HepG2 (cell line): ENCODE measurements at regions not wholly inside any gene's neighbourhood (a gene's known extent, or its start where the extent isn't known, plus 50 kb on each side); places are given as distances from the start of the nearest gene placed in this dataset.

Experiments
- ATAC-seq: fragments of 200-7000 bp; cut with Tn5 transposase; 3 replicates; pipeline ENCODE4 v1.9.1; 2020; ENCODE audit warnings: mild to moderate bottlenecking, moderate library complexity
- BruUV-seq: library from RNA; stranded (reverse); fragments of 400-500 nt; replicated peaks from 2 replicates; lab custom pipeline; 2021; lab: Mats Ljungman, UMichigan
- CTCF ChIA-PET: fragments of 300-600 bp; formaldehyde crosslinking; extraction: SDS; loops from one replicate; lab custom pipeline; 2021; ENCODE audit warnings: low total read pairs, inconsistent platforms, low intra/inter-chr PET ratio; lab: Yijun Ruan, JAX
- POLR2A ChIA-PET: fragments of 350-600 bp; sonication (Branson Sonifier 250); formaldehyde crosslinking; loops from one replicate; lab custom pipeline; 2020; ENCODE audit warnings: antibody characterized with exemption, inconsistent platforms; lab: Yijun Ruan, JAX
- DNase-seq: peaks from one replicate; pipeline ENCODE4 v3.0.0-alpha.2; 2015; ENCODE audit warnings: low spot score
- FAIRE-seq: peaks from 3 replicates; lab custom pipeline; 2011; peaks lifted over from hg19 to GRCh38; lab: Jason Lieb, UNC
- H2AFZ ChIP-seq: one replicate; pipeline ENCODE4 v1.6.1; 2011; ENCODE audit warnings: low read length, inconsistent platforms
- H3K27ac ChIP-seq: fragments of 300-600 bp; 3 replicates; pipeline ENCODE4 v1.8.0; 2011; ENCODE audit warnings: mixed run types, mild to moderate bottlenecking, mixed read lengths, low read length, inconsistent platforms; ENCODE audit not compliant: insufficient read depth; ENCODE audit errors: extremely low read length
- H3K27me3 ChIP-seq, 2 experiments: fragments of 200-600 bp in 1 of 2; 2 replicates in 1 of 2; 3 replicates in 1 of 2; pipeline versions ENCODE4 v1.6.0 to v1.8.0; 2011; ENCODE audit warnings: low read length in 2 of 2, mild to moderate bottlenecking in 2 of 2, moderate library complexity in 2 of 2, inconsistent platforms in 1 of 2; ENCODE audit not compliant: insufficient read depth in 2 of 2, control insufficient read depth in 1 of 2
- H3K36me3 ChIP-seq, 2 experiments: fragments of 200-600 bp in 1 of 2; replicated peaks in 1 of 2; 2 replicates in 1 of 2; 3 replicates in 1 of 2; pipeline versions ENCODE4 v1.5.1 to v1.8.0; 2011; ENCODE audit warnings: low read length in 2 of 2, inconsistent platforms in 1 of 2; ENCODE audit not compliant: insufficient read depth in 2 of 2, control insufficient read depth in 1 of 2
- H3K4me1 ChIP-seq: 2 replicates; pipeline ENCODE4 v1.5.1; 2012; ENCODE audit warnings: low read length, inconsistent platforms; ENCODE audit not compliant: insufficient read depth
- H3K4me2 ChIP-seq: 2 replicates; pipeline ENCODE4 v1.6.0; 2011; ENCODE audit warnings: low read depth, low read length, inconsistent platforms
- H3K4me3 ChIP-seq, 3 experiments: fragments of 200-600 bp in 1 of 3; sonication (generic), shearing (Covaris generic) in 1 of 3; replicated peaks in 1 of 3; 2 replicates each; pipeline ENCODE4 v1.5.1; 2011 to 2016; ENCODE audit warnings: low read length in 3 of 3, inconsistent platforms in 2 of 3, low read depth in 2 of 3, mild to moderate bottlenecking in 2 of 3, control low read depth in 1 of 3, mixed read lengths in 1 of 3; ENCODE audit not compliant: insufficient read depth in 1 of 3
- H3K79me2 ChIP-seq: one replicate; pipeline ENCODE4 v1.6.1; 2011; ENCODE audit warnings: low read length, inconsistent platforms; ENCODE audit not compliant: insufficient read depth
- H3K9ac ChIP-seq: 2 replicates; pipeline ENCODE4 v1.6.0; 2011; ENCODE audit warnings: mild to moderate bottlenecking, low read depth, low read length, inconsistent platforms; ENCODE audit not compliant: insufficient read depth
- H3K9me3 ChIP-seq: 2 replicates; pipeline ENCODE4 v1.5.1; 2012; ENCODE audit warnings: mild to moderate bottlenecking, low read length
- H4K20me1 ChIP-seq: 2 replicates; pipeline ENCODE4 v1.6.0; 2011; ENCODE audit warnings: inconsistent platforms, mild to moderate bottlenecking, low read length, moderate library complexity; ENCODE audit not compliant: insufficient read depth
- CREM ChIP-seq, 2 experiments: sonication (generic) in 1 of 2; formaldehyde crosslinking in 1 of 2; IDR thresholded peaks; 2 replicates each; pipeline versions ENCODE4 v1.4.0 to v1.6.1; 2016 to 2020; ENCODE audit warnings: antibody characterized with exemption in 1 of 2, mild to moderate bottlenecking in 1 of 2, missing genetic modification reagents in 1 of 2
- FOXJ3 ChIP-seq: sonication (generic); formaldehyde crosslinking; IDR thresholded peaks from 2 replicates; pipeline ENCODE4 v1.4.0; 2020; ENCODE audit warnings: missing genetic modification reagents, mild to moderate bottlenecking, borderline replicate concordance
- GMEB1 ChIP-seq: sonication (generic); formaldehyde crosslinking; IDR thresholded peaks from 2 replicates; pipeline ENCODE4 v1.5.1; 2020; ENCODE audit warnings: missing genetic modification reagents, mild to moderate bottlenecking, borderline replicate concordance
- KLF16 ChIP-seq, 2 experiments: sonication (generic) in 1 of 2; formaldehyde crosslinking in 1 of 2; IDR thresholded peaks; 2 replicates each; pipeline versions ENCODE4 v1.6.1 to v1.8.0; 2016 to 2023; ENCODE audit warnings: missing genetic modification reagents in 2 of 2, missing compliant biosample characterization in 1 of 2
- MIER2 ChIP-seq: IDR thresholded peaks from 2 replicates; pipeline ENCODE4 v1.6.1; 2016; ENCODE audit warnings: missing biosample characterization, missing genetic modification reagents
- MIER3 ChIP-seq: IDR thresholded peaks from 2 replicates; pipeline ENCODE4 v1.6.1; 2016; ENCODE audit warnings: missing compliant biosample characterization, borderline replicate concordance
- NR2F2 ChIP-seq: IDR thresholded peaks from 2 replicates; pipeline ENCODE4 v1.6.1; 2012; ENCODE audit warnings: low read depth, inconsistent platforms, borderline replicate concordance
- PBX2 ChIP-seq: IDR thresholded peaks from 2 replicates; pipeline ENCODE4 v1.6.1; 2016; ENCODE audit warnings: control low read depth
- SUZ12 ChIP-seq: fragments of 150-350 bp; IDR thresholded peaks from 2 replicates; pipeline ENCODE4 v1.6.1; 2014; ENCODE audit warnings: low read depth, low read length
- TMF1 ChIP-seq: sonication (generic); formaldehyde crosslinking; IDR thresholded peaks from 2 replicates; pipeline ENCODE4 v1.8.1; 2022; ENCODE audit warnings: low read depth, missing genetic modification reagents
- ZNF17 ChIP-seq: sonication (generic); formaldehyde crosslinking; IDR thresholded peaks from 2 replicates; pipeline ENCODE4 v1.5.0; 2020; ENCODE audit warnings: mild to moderate bottlenecking, missing genetic modification reagents
- ZNF430 ChIP-seq: sonication (generic); formaldehyde crosslinking; IDR thresholded peaks from 2 replicates; pipeline ENCODE4 v1.9.0; 2021; ENCODE audit warnings: mild to moderate bottlenecking, missing genetic modification reagents
- ZNF510 ChIP-seq: sonication (generic); formaldehyde crosslinking; IDR thresholded peaks from 2 replicates; pipeline ENCODE4 v1.4.0; 2020; ENCODE audit warnings: low read depth, mild to moderate bottlenecking, missing genetic modification reagents
- ZNF589 ChIP-seq: sonication (generic); formaldehyde crosslinking; conservative IDR thresholded peaks from 2 replicates; pipeline ENCODE4 v1.8.0; 2022; ENCODE audit warnings: mild to moderate bottlenecking, moderate library complexity, missing genetic modification reagents
- ZNF790 ChIP-seq: sonication (generic); formaldehyde crosslinking; IDR thresholded peaks from 2 replicates; pipeline ENCODE4 v1.8.0; 2022; ENCODE audit warnings: missing genetic modification reagents, mild to moderate bottlenecking, borderline replicate concordance
- WGBS: methylation state at CpG from one replicate; pipeline ENCODE4 v1.1.6; 2017; ENCODE audit warnings: low lambda C conversion rate; 5-methylcytosine and 5-hydroxymethylcytosine counted together
- in situ Hi-C: cut with HindIII; loops from 2 replicates; pipeline ENCODE4 v1.10.0; 2017; ENCODE audit warnings: low pct_unique_long_range_greater_than_20kb; ENCODE audit not compliant: extremely low pct_ligation_motif_present
- intact Hi-C: fragments of 100-400 bp; cut with micrococcal nuclease; formaldehyde crosslinking; loops from one replicate; pipeline ENCODE4 v1.10.0; 2022; ENCODE audit not compliant: unreplicated experiment

GRCh38 chr12:46535376-46535775 is 162.8 kb upstream of the SLC38A2 start (continued):
- no peak for TF ChIP-seq GMEB1
- no peak for TF ChIP-seq KLF16 (CRISPR knock-in tag; IDR thresholded peaks at IDR 0.05)
- no peak for TF ChIP-seq MIER3 (CRISPR knock-in tag)

- intact Hi-C loops (no loop called here), in situ Hi-C loops (no loop called here)
- peaks cover 71% of the 10 kb centered on the region for H3K4me1 ChIP-seq
- H3K9me3 ChIP-seq: no peaks in the 10 kb centered on the region
- TF ChIP-seq ZNF589 (CRISPR knock-in tag) (no peak), MIER2 (CRISPR knock-in tag) (no peak), ZNF790 (CRISPR knock-in tag) (no peak), ZNF17 (CRISPR knock-in tag) (no peak), FOXJ3 (CRISPR knock-in tag) (no peak), ZNF510 (CRISPR knock-in tag) (no peak), TMF1 (CRISPR knock-in tag) (no peak), CREM (IDR thresholded peaks at IDR 0.05) (no peak), CREM (CRISPR knock-in tag; IDR thresholded peaks at IDR 0.05) (no peak), ZNF430 (CRISPR knock-in tag) (no peak), NR2F2 (no peak), SUZ12 (no peak), PBX2 (CRISPR knock-in tag) (no peak)
- 100% methylated on average over 1 of the region's 1 CpG for WGBS
- CTCF ChIA-PET: no interaction called here
- H3K36me3 ChIP-seq: no peaks in the 10 kb centered on the region
- H3K4me2 ChIP-seq: no peak overlapping the region
- H2AFZ ChIP-seq: no peak overlapping the region
- no peak overlapping the region for H3K4me3 ChIP-seq
- FAIRE-seq: no peak
- no TSS peak for BruUV-seq
- POLR2A ChIA-PET: interaction anchor here (1.7 kb wide), 1 partner anchor 11 kb away, joined by 6 read pairs; no protein-coding TSS in a partner anchor
- no peaks in the 10 kb centered on the region for H3K79me2 ChIP-seq
- H3K9ac ChIP-seq: no peak overlapping the region
- no peak overlapping the region for H3K27ac ChIP-seq
- no peaks in the 10 kb centered on the region for H4K20me1 ChIP-seq
- DNase-seq: no peak
- ATAC-seq: no peak
- no peaks in the 10 kb centered on the region for H3K27me3 ChIP-seq
These were observed 161.8 kb upstream of the SLC38A2 start for GRCh38 chr12:46534327-46534840.
